ENCODE measurements at regions not wholly inside any gene's neighbourhood (a gene's known extent, or its start where the extent isn't known, plus 50 kb on each side); places are given as distances from the start of the nearest gene placed in this dataset.
A peak's percentile ranks its signal among the peaks of the same experiment; 100 is the strongest.
"Not testable (repeated sequence)": the region's sequence is repeated elsewhere in the genome, so short reads cannot be mapped to it uniquely, and the experiment has no call there.

DNA sequence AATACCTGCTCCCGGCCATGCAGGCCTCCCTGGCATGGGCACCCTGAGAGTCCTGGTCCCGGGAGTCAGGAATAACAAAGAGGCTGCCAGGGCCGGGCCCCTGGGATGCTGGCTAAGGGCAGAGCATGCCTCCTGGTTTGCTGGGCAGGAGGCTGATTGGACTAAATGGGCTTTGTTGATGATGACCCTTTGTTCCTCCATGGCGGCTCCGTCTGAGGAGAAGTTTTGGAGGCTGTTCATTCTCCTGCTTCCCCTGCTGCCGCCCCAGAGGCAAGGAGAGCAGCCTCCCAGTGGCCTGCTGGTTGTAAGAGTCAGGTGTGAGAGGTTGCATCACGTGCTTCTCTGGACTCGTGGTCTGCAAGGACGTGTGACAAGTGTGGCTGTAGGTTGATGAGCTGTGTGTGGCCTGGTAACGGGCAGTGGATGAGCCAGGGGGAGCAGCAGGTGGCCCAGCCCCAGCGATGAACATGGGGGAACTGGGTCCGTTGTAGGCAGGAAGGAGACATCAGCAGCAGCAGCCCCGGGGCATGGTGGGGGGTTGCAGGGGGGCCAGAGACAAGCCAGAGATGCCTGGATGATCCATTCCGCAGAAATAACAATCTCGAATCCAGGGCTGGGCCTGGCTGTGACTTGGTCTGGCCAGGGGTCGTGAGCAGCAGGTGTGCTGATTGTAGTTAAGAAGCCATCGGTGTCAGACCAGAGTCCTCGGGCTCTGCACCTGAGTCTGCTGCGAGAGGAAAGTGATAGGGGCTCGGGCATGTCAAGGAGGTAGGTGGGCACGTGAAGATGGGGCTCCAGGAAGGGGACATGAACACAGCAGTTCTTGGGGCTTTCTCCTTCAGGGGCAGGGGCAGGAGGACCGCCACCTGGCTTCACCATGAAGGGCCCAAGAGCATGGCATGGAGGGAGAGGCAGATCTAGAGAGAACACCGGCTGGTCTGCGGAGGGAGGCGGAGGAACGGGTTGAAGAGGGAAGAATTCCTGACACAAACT lies 101.4 kb downstream of the TNFRSF13B start:
- DNase-seq (ENCODE audit: low read depth), result no peak

DNA sequence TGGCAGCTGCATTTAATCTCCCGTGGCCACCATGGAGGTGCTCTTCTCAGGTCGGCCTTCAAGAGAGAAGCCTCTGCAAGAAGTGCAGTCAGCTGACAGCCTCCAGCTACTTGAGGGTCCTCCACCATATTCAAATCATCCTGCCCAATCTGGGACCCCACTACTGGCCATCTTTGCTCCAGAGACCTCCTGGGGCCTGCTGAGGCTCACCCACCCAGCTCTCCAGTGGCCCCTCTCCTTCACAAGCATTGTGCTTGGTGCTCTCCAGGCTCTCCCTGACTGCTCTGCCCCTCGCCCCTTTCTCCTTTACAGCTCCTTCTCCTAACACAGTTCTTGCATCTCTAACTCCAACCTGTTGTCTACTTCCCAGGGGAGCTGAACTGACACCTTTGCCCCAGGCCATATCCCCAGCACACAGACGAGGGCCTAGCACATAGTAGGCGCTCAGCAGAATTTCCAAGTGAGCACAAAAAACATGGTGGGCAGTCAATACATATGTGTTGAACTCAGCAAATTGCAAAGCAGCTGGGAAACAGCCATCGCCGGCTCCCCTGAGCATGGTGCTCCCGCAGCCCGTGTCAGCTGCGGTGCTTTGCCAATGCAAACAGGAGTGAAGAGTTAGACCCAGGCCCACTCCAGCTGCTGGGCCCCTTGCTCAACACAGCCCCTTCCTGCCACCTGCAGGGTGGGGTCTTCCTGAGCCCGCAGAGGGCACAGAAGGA lies 102.2 kb downstream of the TNFRSF13B start:
- not testable (repeated sequence) for DNase-seq (ENCODE audit: low read depth)

DNA sequence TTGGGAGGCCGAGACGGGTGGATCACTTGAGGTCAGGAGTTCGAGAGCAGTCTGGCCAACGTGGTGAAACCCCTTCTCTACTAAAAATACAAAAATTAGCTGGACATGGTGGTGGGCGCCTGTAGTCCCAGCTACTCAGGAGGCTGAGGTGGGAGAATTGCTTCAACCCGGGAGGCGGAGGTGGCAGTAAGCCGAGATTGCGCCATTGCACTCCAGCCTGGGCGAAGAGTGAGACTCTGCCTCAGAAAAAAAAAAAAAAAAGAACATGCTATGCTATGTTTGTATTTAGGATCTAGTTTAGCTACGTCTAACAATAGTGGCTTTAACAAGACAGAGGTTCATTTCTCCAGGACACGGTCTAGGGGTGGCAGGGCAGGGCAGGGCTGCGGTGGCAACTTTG lies 103.3 kb downstream of the TNFRSF13B start:
- DNase-seq (ENCODE audit: low read depth), result not testable (repeated sequence)

DNA sequence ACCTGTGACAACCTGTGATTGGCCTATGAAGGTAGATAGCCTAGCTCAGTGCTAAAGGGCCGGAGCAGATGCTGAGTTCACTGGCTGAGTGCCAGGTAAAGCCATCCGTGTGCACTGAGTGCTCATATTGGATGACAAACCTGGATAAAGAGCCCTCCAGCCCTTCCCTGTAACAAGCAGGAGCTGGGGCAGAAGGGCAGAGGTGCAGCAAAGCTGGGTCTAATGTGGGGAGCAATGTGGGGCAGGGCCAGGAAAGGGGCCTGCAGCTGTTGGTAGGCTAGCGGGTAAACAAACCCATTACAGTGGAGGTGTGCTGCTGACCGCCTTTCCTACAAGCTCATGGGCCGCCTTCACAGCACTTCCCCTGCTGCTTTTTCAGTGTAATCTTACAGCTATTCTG lies 104.4 kb downstream of the TNFRSF13B start:
- DNase-seq (ENCODE audit: low read depth), result not testable (repeated sequence)

DNA sequence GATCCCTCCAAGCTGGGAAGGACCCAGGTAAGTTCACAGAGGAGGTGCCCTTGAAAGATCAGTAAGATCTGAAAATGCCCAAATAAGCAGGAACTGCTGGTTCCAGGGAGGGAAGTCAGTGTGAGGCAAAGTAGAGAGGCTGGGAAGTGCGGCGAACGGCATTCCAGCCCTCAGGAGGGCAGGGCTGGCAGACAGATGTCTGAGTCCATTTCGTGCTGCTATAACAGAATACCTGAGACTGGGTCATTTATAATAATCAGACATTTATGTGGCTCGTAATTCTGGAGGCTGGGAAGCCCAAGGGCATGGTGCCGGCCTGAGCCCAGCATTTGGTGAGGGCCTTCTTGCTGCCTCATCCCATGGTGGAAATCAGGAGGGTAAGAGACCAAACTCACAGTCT lies 105.1 kb downstream of the TNFRSF13B start:
- not testable (repeated sequence) for DNase-seq (ENCODE audit: low read depth)

DNA sequence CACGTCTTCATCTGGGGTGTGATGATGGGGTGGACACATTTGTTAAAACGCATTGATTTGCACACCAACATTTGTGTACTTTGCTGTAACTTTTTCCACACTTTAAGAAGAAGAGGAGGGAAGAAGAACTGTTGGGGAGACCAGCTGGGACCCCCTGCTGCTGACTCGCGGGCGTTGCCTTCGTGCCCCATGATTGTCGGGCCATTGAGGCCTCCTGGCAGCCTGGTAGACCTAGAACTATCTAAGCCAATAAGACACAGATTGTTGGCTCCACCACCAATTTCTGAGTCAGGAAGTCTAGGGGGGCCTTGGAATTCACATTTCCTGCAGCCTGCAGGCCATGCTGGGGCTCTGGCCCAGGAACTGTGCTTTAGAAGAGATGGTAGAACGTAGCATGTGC lies 105.5 kb downstream of the TNFRSF13B start:
- no peak for DNase-seq (ENCODE audit: low read depth)

DNA sequence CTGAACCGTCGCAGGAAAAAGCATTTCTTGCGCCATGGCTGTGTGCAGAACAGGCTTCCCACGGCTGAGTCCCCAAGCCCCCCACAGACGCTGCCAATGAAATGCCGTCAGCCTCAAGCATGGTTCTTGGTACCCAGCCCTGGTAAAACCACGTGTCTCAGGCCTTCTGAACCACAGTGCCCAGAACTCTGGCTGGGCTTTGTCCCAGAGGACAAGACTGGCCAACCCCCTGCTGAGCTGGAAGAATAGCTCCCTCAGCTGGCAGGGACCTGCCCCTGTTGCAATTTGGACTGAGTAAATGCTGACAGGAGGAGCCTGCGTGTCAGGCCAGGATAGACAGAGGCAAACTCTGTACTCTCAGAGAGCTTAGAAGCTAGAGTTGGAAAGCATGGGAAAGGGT lies 106.2 kb downstream of the TNFRSF13B start:
- not testable (repeated sequence) for DNase-seq (ENCODE audit: low read depth)

DNA sequence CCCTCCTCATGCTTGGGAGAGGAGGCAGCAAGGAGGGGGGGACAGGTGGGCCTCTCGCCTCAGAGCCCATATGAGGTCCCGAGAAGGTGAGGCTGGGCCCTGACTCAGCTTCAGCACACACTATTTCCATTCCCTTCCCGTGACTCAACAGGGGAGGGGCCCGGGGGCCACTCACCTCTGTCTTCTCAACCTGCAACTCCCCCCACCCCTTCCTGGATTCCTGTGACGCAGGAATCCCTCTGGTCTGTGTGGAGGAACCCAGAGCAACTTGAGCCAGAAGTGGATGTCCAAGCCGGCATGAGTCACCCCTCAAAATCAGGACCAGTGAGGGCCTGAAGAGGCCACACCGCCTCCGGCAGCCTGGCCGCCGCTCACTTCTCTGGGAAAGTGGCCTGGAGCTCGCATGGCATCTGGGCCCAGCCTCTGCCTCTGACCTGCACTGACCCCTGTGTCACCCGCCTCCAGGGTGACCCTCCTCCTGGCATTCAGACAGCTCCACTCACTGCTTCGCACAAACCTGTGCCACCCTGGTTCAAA lies 106.8 kb downstream of the TNFRSF13B start:
- DNase-seq (ENCODE audit: low read depth), result not testable (repeated sequence)

DNA sequence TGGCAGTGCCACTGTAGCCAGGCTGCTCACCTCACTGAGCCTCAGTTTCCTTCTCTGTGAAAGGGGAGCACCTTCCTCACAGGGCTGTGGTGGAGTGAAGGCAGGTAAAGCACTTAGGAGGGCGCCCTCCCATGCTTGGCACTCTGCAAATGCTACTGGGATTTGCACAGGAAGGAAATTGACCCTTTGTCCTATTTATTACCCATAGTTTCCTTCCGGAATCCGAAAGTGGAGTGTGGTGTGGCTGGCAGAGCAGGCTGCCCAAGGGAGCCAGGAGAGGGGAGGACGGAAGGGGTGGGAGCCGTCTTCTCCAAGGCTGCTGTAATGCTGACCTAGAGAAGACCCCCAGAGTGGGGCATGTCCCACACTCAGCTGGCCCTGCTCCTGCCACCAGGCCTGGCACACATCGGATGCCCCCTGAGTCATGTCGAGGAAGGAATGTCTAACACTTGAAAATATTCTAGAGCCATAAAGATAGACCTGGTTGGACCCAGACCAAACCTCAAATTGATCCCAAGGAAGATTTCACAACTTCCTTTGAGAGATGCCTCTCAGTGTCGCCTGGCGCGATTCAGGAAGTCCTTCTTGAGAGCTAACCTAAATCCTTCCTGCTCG lies 107.3 kb downstream of the TNFRSF13B start:
- DNase-seq (ENCODE audit: low read depth), result peak; percentile 45

DNA sequence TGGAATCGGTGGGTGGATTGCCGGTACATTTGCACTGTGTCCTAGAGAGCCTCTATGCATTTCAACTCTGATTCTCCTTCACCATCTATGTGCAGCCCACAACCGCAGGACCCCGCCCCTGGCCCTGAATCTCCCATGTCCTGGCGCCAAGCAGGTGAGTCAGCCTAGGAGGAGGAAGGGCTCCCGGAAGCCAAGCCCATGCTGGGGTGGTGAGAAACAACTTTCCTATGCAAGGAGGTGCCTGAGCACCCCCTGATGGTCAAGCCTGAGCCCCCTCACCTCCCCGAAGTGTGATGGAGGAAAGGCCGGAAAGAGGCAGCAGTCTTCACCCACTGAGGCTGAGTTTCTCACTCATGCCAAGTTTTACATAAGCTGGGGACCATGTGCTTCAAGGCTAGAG lies 110.8 kb downstream of the TNFRSF13B start:
- DNase-seq (ENCODE audit: low read depth), result peak; percentile 12

DNA sequence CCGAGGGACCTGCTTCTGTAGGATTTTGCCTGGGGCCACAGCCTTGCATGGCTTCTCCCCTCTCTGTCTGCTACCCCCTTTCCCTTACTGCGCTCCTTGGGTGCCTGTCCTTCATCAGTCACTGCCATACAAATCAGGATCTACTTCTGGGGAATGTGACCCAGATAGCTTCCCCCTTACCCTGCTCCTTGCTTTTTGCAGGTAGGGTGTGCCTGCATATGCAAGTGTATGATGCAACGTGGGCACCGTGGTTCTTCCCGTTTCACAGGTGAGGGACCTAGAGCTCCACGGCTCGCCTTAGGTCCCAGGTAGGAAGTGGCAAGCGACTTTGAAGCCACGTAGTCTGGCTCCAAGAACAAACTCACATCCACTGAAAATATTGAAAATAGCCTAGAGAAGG lies 111.5 kb downstream of the TNFRSF13B start:
- not testable (repeated sequence) for DNase-seq (ENCODE audit: low read depth)

DNA sequence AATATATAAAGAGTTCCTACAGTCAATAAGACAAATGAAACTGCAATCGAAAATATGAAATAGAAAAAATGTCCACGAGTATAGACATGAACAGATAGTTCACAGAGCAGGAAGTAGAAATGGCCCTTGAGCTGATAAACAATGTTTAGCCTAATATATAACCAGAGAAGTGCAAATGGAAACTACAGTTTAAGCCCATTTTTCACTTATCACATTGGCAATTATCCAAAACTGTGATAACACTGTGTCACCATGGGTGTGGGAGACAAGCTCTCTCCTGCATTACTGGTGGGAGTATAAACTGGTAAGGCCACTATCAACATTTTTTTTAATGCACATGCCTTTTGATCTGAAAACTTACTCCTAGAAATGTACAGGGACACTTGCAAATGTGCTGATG lies 112.4 kb downstream of the TNFRSF13B start:
- not testable (repeated sequence) for DNase-seq (ENCODE audit: low read depth)

DNA sequence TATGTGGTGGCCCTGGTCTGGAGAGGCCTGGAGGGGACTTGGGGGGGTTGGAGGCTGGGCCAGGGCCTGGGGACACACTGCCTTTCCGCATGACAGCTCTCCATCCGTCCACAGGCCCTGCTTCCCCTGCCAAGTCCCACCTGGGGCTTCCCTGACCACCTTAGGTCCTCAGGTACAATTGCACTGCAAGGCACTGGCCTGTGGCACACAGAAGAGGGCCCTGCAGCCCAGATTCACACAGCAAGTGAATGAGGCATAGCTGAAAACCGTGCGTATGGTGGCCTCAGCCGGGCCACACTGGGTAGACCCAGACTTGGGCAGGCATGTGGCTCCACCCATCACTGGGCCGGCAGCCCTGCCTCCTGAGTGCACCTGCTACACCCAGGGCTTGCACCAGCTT lies 114.2 kb downstream of the TNFRSF13B start:
- not testable (repeated sequence) for DNase-seq (ENCODE audit: low read depth)

DNA sequence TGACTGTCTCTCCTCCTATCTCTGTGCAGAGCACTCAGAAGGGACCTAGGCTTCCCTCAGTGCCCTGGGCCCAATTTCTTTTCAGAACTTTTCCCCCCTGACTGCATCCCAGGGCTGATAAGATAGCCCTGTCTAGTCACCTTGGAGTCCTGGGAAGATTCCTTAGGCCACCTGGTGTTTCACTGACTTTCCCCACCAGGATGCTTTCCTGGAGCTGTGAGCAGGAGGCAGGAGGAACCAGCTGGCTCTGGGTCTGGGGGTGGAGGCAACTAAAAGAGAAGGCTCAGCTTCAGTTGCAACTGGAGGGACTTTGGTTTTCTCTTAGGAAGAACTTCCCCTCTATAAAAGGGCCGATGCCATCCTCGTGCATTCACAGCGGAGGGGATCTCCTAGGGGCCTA lies 115.1 kb downstream of the TNFRSF13B start:
- not testable (repeated sequence) for DNase-seq (ENCODE audit: low read depth)

DNA sequence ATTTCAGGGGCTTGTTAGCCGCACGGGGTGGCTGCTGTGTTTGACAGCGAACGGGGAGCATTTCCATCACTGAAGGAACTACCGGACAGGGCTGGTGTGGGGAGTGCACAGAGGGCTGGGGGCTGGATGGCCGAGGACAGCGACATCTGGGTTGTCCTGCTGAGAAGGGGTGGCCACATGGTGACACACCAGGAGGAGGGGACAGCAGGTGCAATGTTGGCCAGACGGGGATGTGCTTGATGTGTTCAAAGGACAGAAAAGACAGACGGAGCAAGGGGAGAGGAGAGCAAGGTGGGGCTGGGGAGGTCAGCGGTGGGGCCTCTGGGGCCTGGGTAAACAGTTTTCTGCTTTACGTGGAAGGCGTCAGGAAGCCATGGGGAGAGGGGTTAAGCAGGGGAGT lies 115.7 kb downstream of the TNFRSF13B start:
- not testable (repeated sequence) for DNase-seq (ENCODE audit: low read depth)

DNA sequence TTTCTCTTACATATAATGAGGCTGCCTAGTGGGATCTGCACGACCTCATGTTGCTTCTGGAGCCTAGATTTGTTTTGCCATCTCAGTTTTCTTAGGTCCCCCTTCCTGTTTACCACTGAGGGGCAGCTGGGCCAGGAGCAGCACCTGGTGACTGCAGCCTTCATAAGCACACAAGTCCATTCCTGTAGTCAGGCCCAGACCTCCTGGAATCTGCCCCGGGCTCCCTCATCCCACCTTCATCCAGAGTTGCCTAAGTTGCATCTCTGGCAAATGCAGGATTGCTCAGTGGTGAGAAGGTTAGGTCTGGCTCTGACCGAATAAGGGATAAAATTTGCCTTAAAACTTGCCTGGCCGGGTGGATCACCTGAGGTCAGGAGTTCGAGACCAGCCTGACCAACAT lies 117.3 kb downstream of the TNFRSF13B start:
- not testable (repeated sequence) for DNase-seq (ENCODE audit: low read depth)

DNA sequence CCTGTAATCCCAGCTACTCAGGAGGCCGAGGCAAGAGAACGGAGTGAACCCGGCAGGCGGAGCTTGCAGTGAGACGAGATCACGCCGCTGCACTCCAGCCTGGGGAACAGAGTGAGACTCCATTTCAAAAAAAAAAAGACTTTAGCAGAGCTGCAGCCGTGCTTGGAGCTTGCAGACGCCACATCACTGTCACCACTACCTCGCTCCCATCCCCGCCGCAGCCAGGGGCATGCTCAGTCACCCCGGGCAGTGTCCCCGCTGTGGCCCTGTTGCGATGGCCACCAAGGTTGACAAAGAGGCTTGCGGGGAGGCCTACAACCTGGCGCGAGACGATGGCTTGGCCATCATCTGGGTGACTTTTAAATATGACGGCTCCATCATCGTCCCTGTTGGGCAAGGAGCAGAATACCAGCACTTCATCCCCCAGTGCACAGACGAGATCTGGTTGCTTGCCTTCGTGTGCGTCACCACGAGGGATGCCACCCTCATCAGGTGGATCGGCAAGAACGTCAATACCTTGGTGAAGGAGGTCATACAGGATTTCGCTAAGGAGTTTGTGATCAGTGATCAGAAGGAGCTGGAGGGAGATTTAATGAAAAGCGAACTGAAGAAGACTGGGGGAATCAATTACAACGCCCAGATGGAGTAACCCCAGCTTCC lies 118.1 kb downstream of the TNFRSF13B start:
- DNase-seq (ENCODE audit: low read depth), result no peak

DNA sequence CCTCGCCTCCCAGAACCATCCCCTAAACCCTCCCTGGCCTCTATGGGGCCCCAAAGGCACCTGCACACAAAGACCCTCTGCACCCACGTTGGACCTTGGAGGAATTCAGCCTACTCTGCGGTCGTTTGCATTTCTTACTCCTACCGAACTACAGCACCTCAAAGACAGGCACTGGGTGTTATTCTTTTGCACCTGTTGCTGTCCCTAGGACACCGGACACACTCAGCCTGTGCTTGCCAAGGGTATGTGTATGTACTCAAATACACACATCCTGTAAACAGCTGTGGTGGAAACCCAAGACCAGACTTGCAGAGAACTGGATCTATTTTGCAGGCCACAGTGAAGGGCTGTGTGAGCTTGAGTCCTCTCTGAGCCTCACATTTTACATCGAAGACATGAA lies 122.1 kb downstream of the TNFRSF13B start:
- DNase-seq (ENCODE audit: low read depth), result not testable (repeated sequence)

DNA sequence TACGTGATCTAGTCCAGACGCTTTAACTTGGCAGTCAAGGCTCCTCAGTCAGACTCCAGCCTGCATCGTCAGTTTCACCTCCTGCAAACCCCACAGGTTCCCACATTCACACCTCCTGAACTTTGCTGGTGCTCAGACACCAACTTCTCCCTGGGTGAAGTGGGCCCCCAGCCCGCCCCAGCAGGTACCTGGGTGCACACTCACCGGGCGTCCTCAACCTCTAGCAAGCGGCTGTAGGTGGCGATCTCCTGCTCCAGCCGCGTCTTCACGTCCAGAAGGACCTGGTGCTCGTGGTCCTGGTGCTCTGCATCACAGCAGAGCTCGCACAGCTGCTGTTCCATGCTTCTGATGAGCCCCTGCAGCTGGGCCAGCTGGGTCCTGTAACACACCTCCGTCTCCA lies 122.9 kb downstream of the TNFRSF13B start:
- not testable (repeated sequence) for DNase-seq (ENCODE audit: low read depth)

DNA sequence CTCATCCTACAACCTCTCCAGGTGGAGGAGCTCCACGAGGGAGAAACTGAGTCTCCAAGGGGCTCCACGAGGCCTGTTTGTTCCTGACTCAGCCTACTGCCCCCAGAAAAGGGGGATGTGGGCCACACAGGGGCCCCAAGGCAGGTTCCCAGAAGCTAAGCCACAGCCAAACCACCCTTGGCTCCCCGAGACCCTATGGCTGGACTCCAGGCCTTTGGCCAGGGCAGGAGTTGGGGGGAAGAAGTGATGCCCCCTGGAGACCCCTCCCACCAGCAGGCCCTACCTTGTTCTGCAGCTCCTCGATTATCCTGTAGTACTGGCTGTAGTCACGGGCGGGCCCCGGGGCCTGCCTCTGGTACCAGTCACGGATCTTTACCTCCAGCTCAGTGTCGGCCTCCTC lies 126.8 kb downstream of the TNFRSF13B start:
- not testable (repeated sequence) for DNase-seq (ENCODE audit: low read depth)

DNA sequence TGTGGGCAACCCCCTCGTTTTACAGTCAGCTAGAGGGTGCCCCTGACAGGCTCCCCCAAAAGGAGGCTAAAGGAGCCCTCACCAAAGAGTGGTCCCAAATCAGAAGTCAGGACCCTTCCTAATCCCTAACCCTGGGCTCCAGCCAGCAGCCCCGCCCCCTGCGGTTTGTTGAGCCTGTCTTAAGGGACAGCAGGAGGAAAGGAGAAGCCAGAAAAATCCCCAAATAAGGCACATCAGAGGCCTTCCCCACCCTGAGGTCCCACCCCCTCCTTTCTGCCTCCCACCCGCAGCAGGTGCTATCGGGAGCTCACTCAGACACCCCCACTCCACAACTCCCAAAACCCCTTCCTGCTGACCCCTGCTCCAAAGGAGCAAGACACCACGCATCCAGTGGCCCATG lies 127.2 kb downstream of the TNFRSF13B start:
- DNase-seq (ENCODE audit: low read depth), result not testable (repeated sequence)

DNA sequence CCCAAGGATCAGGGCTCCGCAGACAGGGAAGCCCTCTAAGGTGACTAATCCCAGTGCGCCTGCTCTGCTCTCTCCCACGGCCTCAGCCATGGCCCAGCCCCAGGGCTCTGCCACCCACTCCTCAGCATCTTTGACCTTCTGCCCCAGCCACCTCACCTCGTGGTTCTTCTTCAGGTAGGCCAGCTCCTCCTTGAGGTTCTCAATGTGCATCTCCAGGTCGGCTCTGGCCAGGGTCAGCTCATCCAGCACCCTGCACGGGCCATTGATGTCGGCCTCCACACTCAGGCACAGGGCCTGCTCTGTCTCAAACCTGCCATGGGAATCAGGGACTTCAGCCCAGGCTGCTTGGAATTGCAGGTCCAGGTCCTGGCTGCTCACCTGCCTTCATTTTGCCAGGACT lies 128.4 kb downstream of the TNFRSF13B start:
- not testable (repeated sequence) for DNase-seq (ENCODE audit: low read depth)
